HepG2 (cell line): ENCODE measurements at regions not wholly inside any gene's neighbourhood (a gene's known extent, or its start where the extent isn't known, plus 50 kb on each side); places are given as distances from the start of the nearest gene placed in this dataset.

Source experiments
- ATAC-seq: fragments of 200-7000 bp; cut with Tn5 transposase; 3 replicates; pipeline ENCODE4 v1.9.1; 2020; ENCODE audit warnings: mild to moderate bottlenecking, moderate library complexity
- BruUV-seq: library from RNA; stranded (reverse); fragments of 400-500 nt; replicated peaks from 2 replicates; lab custom pipeline; 2021; lab: Mats Ljungman, UMichigan
- CTCF ChIA-PET: fragments of 300-600 bp; formaldehyde crosslinking; extraction: SDS; loops from one replicate; lab custom pipeline; 2021; ENCODE audit warnings: low total read pairs, inconsistent platforms, low intra/inter-chr PET ratio; lab: Yijun Ruan, JAX
- POLR2A ChIA-PET: fragments of 350-600 bp; sonication (Branson Sonifier 250); formaldehyde crosslinking; loops from one replicate; lab custom pipeline; 2020; ENCODE audit warnings: antibody characterized with exemption, inconsistent platforms; lab: Yijun Ruan, JAX
- DNase-seq: peaks from one replicate; pipeline ENCODE4 v3.0.0-alpha.2; 2015; ENCODE audit warnings: low spot score
- FAIRE-seq: peaks from 3 replicates; lab custom pipeline; 2011; peaks lifted over from hg19 to GRCh38; lab: Jason Lieb, UNC
- H2AFZ ChIP-seq: one replicate; pipeline ENCODE4 v1.6.1; 2011; ENCODE audit warnings: low read length, inconsistent platforms
- H3K27ac ChIP-seq: fragments of 300-600 bp; 3 replicates; pipeline ENCODE4 v1.8.0; 2011; ENCODE audit warnings: mixed run types, mild to moderate bottlenecking, mixed read lengths, low read length, inconsistent platforms; ENCODE audit not compliant: insufficient read depth; ENCODE audit errors: extremely low read length
- H3K27me3 ChIP-seq, 2 experiments: fragments of 200-600 bp in 1 of 2; 2 replicates in 1 of 2; 3 replicates in 1 of 2; pipeline versions ENCODE4 v1.6.0 to v1.8.0; 2011; ENCODE audit warnings: low read length in 2 of 2, mild to moderate bottlenecking in 2 of 2, moderate library complexity in 2 of 2, inconsistent platforms in 1 of 2; ENCODE audit not compliant: insufficient read depth in 2 of 2, control insufficient read depth in 1 of 2
- H3K36me3 ChIP-seq, 2 experiments: fragments of 200-600 bp in 1 of 2; replicated peaks in 1 of 2; 2 replicates in 1 of 2; 3 replicates in 1 of 2; pipeline versions ENCODE4 v1.5.1 to v1.8.0; 2011; ENCODE audit warnings: low read length in 2 of 2, inconsistent platforms in 1 of 2; ENCODE audit not compliant: insufficient read depth in 2 of 2, control insufficient read depth in 1 of 2
- H3K4me1 ChIP-seq: 2 replicates; pipeline ENCODE4 v1.5.1; 2012; ENCODE audit warnings: low read length, inconsistent platforms; ENCODE audit not compliant: insufficient read depth
- H3K4me2 ChIP-seq: 2 replicates; pipeline ENCODE4 v1.6.0; 2011; ENCODE audit warnings: low read depth, low read length, inconsistent platforms
- H3K4me3 ChIP-seq, 3 experiments: fragments of 200-600 bp in 1 of 3; sonication (generic), shearing (Covaris generic) in 1 of 3; replicated peaks in 1 of 3; 2 replicates each; pipeline ENCODE4 v1.5.1; 2011 to 2016; ENCODE audit warnings: low read length in 3 of 3, inconsistent platforms in 2 of 3, low read depth in 2 of 3, mild to moderate bottlenecking in 2 of 3, control low read depth in 1 of 3, mixed read lengths in 1 of 3; ENCODE audit not compliant: insufficient read depth in 1 of 3
- H3K79me2 ChIP-seq: one replicate; pipeline ENCODE4 v1.6.1; 2011; ENCODE audit warnings: low read length, inconsistent platforms; ENCODE audit not compliant: insufficient read depth
- H3K9ac ChIP-seq: 2 replicates; pipeline ENCODE4 v1.6.0; 2011; ENCODE audit warnings: mild to moderate bottlenecking, low read depth, low read length, inconsistent platforms; ENCODE audit not compliant: insufficient read depth
- H3K9me3 ChIP-seq: 2 replicates; pipeline ENCODE4 v1.5.1; 2012; ENCODE audit warnings: mild to moderate bottlenecking, low read length
- H4K20me1 ChIP-seq: 2 replicates; pipeline ENCODE4 v1.6.0; 2011; ENCODE audit warnings: inconsistent platforms, mild to moderate bottlenecking, low read length, moderate library complexity; ENCODE audit not compliant: insufficient read depth
- CEBPG ChIP-seq: IDR thresholded peaks from 2 replicates; pipeline ENCODE4 v1.6.1; 2016
- CREM ChIP-seq, 2 experiments: sonication (generic) in 1 of 2; formaldehyde crosslinking in 1 of 2; IDR thresholded peaks; 2 replicates each; pipeline versions ENCODE4 v1.4.0 to v1.6.1; 2016 to 2020; ENCODE audit warnings: antibody characterized with exemption in 1 of 2, mild to moderate bottlenecking in 1 of 2, missing genetic modification reagents in 1 of 2
- FOXM1 ChIP-seq: sonication (generic); formaldehyde crosslinking; IDR thresholded peaks from 2 replicates; pipeline ENCODE4 v1.5.0; 2020; ENCODE audit warnings: missing genetic modification reagents
- JUND ChIP-seq: sonication (generic); formaldehyde crosslinking; IDR thresholded peaks from 2 replicates; pipeline ENCODE4 v1.8.0; 2022; ENCODE audit warnings: mild to moderate bottlenecking, missing genetic modification reagents
- MED8 ChIP-seq: sonication (generic); formaldehyde crosslinking; IDR thresholded peaks from 2 replicates; pipeline ENCODE4 v1.8.1; 2023; ENCODE audit warnings: mild to moderate bottlenecking, missing genetic modification reagents; ENCODE audit not compliant: insufficient replicate concordance
- TBX3 ChIP-seq: fragments of 450-650 bp; IDR thresholded peaks from 2 replicates; pipeline ENCODE4 v1.6.1; 2017; ENCODE audit warnings: antibody characterized with exemption, mild to moderate bottlenecking, inconsistent platforms, borderline replicate concordance
- XRCC5 ChIP-seq: fragments of 200-400 bp; formaldehyde crosslinking; optimal IDR thresholded peaks from 2 replicates; pipeline ENCODE3; 2017; ENCODE audit warnings: mild to moderate bottlenecking, low read length
- ZNF878 ChIP-seq: sonication (generic); formaldehyde crosslinking; IDR thresholded peaks from 2 replicates; pipeline ENCODE4 v1.8.1; 2023; ENCODE audit warnings: mild to moderate bottlenecking, missing genetic modification reagents, moderate library complexity
- ZSCAN29 ChIP-seq: sonication (generic); formaldehyde crosslinking; conservative IDR thresholded peaks from 2 replicates; pipeline ENCODE4 v1.4.0; 2020; ENCODE audit warnings: mild to moderate bottlenecking, missing genetic modification reagents
- WGBS: methylation state at CpG from one replicate; pipeline ENCODE4 v1.1.6; 2017; ENCODE audit warnings: low lambda C conversion rate; 5-methylcytosine and 5-hydroxymethylcytosine counted together
- in situ Hi-C: cut with HindIII; loops from 2 replicates; pipeline ENCODE4 v1.10.0; 2017; ENCODE audit warnings: low pct_unique_long_range_greater_than_20kb; ENCODE audit not compliant: extremely low pct_ligation_motif_present
- intact Hi-C: fragments of 100-400 bp; cut with micrococcal nuclease; formaldehyde crosslinking; loops from one replicate; pipeline ENCODE4 v1.10.0; 2022; ENCODE audit not compliant: unreplicated experiment
- TF ChIP-seq, protein P1 (sequence below): sonication (generic); formaldehyde crosslinking; IDR thresholded peaks from 2 replicates; pipeline ENCODE4 v1.5.1; 2020; ENCODE audit warnings: missing genetic modification reagents, mild to moderate bottlenecking, borderline replicate concordance
- TF ChIP-seq, protein P2 (sequence below): sonication (generic); formaldehyde crosslinking; conservative IDR thresholded peaks from 2 replicates; pipeline ENCODE4 v1.8.1; 2023; ENCODE audit warnings: missing genetic modification reagents
- TF ChIP-seq, protein P3 (sequence below): sonication (generic); formaldehyde crosslinking; IDR thresholded peaks from 2 replicates; pipeline ENCODE4 v1.8.0; 2023; ENCODE audit warnings: mild to moderate bottlenecking, missing genetic modification reagents
- TF ChIP-seq, protein P4 (sequence below): sonication (generic); formaldehyde crosslinking; conservative IDR thresholded peaks from 2 replicates; pipeline ENCODE4 v1.4.0; 2020; ENCODE audit warnings: missing genetic modification reagents

DNA sequence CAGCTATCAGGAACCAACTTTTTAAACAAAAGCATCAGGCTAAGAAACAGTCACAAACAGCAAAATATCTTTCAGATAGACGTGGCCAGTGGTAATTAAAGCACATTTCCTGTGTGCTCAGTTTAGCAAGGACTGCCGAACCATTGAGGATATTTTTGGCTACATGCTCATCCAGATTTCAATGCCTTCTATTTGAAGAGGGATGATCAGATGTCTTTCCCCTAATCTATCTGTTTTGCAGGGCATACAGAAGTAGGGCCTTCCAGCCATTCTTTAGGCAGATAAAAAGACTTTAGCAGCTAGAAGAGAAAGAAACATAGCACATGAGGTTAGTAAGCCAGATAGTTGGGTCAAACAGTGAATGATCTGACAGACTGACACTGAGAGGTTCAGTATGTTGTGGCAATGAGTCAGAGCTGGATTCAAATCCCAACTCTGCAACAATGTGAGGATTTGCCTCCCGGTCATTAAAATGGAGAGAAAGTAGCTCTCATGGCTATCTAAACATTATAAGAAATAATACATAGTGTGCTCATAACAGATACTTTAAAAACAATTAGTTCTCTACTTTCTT, 100.0 kb upstream of the PRKG2 start:
- Histone ChIP-seq H3K79me2 (no peaks in the 10 kb centered on the region), H3K9ac (no peak overlapping the region), H3K4me1 (no peaks in the 10 kb centered on the region), H3K36me3 (no peaks in the 10 kb centered on the region), H3K27me3 (no peaks in the 10 kb centered on the region), H3K4me2 (no peak overlapping the region), H4K20me1 (no peaks in the 10 kb centered on the region), H2AFZ (no peak overlapping the region), H3K27ac (no peak overlapping the region), H3K9me3 (no peaks in the 10 kb centered on the region), H3K4me3 (no peak overlapping the region)
- ATAC-seq (no peak), DNase-seq (no peak), FAIRE-seq (no peak)
- BruUV-seq, result no TSS peak
- intact Hi-C loops (no loop called here), in situ Hi-C loops (no loop called here)
- POLR2A ChIA-PET, result no interaction called here
- TF ChIP-seq, protein P1, sequence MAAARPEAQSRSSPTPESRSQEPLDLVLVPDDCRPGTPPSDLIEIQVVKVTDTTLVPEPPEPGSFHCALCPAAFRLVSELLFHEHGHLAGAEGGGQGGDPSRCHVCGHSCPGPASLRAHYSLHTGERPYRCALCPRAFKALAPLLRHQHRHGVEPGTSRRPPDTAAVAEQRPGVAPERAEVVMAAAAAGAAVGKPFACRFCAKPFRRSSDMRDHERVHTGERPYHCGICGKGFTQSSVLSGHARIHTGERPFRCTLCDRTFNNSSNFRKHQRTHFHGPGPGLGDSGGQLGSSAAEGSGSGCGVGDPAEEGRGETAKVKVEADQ, result no peak
- TF ChIP-seq TBX3, result no peak
- no peak for TF ChIP-seq FOXM1 (CRISPR knock-in tag)
- TF ChIP-seq MED8, result no peak
- CTCF ChIA-PET, result no interaction called here
- 0% methylated on average over 2 of the region's 3 CpGs for WGBS

DNA sequence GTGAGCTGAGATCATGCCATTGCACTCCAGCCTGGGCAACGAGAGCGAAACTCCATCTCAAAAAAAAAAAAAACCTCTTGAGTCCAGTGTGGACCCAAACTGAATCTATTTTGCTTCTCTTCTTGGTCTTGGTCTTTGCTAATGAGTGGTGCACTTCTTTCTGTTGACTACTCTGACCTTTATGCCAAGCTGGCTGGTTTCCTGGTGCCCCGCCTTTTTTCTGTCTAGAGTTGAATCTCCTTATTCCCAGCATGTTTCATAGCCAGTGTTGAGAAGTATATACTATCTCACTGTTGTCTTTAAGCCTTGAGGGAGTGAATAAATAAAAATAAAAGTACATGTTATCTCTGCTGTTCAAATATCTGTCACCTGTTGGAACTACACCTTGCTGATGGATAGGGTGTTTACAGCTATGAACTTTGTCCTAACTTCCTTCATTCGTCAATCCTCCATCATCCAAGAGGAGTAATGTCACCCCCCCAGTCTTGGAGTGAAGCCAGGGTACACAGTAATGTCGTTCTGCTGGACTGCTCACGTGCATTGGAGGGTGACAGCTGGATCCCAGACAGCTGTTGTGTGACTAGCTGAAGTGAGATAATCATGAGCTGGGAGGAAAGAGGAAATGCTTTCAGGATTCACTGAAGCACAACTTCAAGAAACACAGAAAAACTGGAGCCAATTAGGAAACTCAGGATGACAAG, 99.3 kb upstream of the PRKG2 start:
- no peak overlapping the region for H2AFZ ChIP-seq
- H3K4me1 ChIP-seq, result no peaks in the 10 kb centered on the region
- ATAC-seq, result no peak
- 4% methylated on average over 6 of the region's 6 CpGs for WGBS
- CTCF ChIA-PET, result no interaction called here
- no peaks in the 10 kb centered on the region for H4K20me1 ChIP-seq
- BruUV-seq, result no TSS peak
- POLR2A ChIA-PET, result no interaction called here
- no peak for FAIRE-seq
- H3K4me3 ChIP-seq, result no peak overlapping the region
- no peak overlapping the region for H3K4me2 ChIP-seq
- no peaks in the 10 kb centered on the region for H3K36me3 ChIP-seq
- no peak for DNase-seq
- H3K27me3 ChIP-seq, result no peaks in the 10 kb centered on the region
- no peak overlapping the region for H3K27ac ChIP-seq
- in situ Hi-C loops, result no loop called here
- H3K79me2 ChIP-seq, result no peaks in the 10 kb centered on the region
- no peaks in the 10 kb centered on the region for H3K9me3 ChIP-seq
- intact Hi-C loops, result no loop called here
- no peak overlapping the region for H3K9ac ChIP-seq
- TF ChIP-seq JUND (CRISPR knock-in tag), result no peak
- TF ChIP-seq, protein P2, sequence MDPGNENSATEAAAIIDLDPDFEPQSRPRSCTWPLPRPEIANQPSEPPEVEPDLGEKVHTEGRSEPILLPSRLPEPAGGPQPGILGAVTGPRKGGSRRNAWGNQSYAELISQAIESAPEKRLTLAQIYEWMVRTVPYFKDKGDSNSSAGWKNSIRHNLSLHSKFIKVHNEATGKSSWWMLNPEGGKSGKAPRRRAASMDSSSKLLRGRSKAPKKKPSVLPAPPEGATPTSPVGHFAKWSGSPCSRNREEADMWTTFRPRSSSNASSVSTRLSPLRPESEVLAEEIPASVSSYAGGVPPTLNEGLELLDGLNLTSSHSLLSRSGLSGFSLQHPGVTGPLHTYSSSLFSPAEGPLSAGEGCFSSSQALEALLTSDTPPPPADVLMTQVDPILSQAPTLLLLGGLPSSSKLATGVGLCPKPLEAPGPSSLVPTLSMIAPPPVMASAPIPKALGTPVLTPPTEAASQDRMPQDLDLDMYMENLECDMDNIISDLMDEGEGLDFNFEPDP (CRISPR knock-in tag), result no peak
- TF ChIP-seq, protein P3, sequence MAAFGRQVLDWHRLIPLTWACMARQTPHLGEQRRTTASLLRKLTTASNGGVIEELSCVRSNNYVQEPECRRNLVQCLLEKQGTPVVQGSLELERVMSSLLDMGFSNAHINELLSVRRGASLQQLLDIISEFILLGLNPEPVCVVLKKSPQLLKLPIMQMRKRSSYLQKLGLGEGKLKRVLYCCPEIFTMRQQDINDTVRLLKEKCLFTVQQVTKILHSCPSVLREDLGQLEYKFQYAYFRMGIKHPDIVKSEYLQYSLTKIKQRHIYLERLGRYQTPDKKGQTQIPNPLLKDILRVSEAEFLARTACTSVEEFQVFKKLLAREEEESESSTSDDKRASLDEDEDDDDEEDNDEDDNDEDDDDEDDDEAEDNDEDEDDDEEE (CRISPR knock-in tag), result no peak
- TF ChIP-seq, protein P4, sequence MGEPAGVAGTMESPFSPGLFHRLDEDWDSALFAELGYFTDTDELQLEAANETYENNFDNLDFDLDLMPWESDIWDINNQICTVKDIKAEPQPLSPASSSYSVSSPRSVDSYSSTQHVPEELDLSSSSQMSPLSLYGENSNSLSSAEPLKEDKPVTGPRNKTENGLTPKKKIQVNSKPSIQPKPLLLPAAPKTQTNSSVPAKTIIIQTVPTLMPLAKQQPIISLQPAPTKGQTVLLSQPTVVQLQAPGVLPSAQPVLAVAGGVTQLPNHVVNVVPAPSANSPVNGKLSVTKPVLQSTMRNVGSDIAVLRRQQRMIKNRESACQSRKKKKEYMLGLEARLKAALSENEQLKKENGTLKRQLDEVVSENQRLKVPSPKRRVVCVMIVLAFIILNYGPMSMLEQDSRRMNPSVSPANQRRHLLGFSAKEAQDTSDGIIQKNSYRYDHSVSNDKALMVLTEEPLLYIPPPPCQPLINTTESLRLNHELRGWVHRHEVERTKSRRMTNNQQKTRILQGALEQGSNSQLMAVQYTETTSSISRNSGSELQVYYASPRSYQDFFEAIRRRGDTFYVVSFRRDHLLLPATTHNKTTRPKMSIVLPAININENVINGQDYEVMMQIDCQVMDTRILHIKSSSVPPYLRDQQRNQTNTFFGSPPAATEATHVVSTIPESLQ (CRISPR knock-in tag), result no peak
- no peak for TF ChIP-seq XRCC5
- no peak for TF ChIP-seq ZNF878 (CRISPR knock-in tag)
- TF ChIP-seq CEBPG, result no peak
- TF ChIP-seq ZSCAN29 (CRISPR knock-in tag), result no peak
- no peak for TF ChIP-seq CREM (IDR thresholded peaks at IDR 0.05)
- no peak for TF ChIP-seq CREM (CRISPR knock-in tag; IDR thresholded peaks at IDR 0.05)
